Hematopoietic multipotent progenitor cell treated with erythropoietin and hydrocortisone succinate and interleukin-3 and kit ligand, for 6 days (in vitro differentiated cells): ENCODE measurements at regions not wholly inside any gene's neighbourhood (a gene's known extent, or its start where the extent isn't known, plus 50 kb on each side); places are given as distances from the start of the nearest gene placed in this dataset.
"Not testable (repeated sequence)": the region's sequence is repeated elsewhere in the genome, so short reads cannot be mapped to it uniquely, and the experiment has no call there.

Experiments
- DNase-seq: peaks from one replicate; pipeline ENCODE4 v3.0.0-alpha.2; 2015

DNA sequence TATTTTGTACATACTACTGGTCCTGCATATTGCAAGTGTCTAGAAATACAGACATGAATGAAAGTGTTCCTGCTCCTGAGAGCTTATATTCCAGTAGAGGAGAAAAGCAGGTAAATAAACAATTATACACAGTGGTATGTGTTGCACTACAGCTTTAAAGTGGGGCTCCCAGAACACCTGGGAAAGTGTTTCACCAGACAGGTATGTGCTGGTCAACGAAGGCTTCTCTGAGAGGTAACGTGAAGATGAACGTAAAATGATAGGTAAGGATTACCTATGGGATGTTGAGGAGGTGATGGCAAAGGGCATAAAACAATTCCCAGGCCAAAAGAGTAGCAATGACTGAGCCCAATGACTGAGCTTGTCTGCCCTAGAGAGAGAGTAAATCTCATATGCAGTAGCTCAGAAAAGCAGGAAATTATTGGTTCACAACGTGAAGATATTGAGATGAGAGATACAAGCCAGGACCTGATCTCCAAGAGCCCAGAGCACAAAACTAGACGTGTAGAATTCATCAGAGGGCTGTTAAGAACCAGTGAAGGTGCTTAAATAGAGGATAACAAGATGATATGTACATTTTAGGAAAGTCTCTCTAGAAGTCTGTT, 459.1 kb upstream of the BCHE start:
- no peak for DNase-seq

DNA sequence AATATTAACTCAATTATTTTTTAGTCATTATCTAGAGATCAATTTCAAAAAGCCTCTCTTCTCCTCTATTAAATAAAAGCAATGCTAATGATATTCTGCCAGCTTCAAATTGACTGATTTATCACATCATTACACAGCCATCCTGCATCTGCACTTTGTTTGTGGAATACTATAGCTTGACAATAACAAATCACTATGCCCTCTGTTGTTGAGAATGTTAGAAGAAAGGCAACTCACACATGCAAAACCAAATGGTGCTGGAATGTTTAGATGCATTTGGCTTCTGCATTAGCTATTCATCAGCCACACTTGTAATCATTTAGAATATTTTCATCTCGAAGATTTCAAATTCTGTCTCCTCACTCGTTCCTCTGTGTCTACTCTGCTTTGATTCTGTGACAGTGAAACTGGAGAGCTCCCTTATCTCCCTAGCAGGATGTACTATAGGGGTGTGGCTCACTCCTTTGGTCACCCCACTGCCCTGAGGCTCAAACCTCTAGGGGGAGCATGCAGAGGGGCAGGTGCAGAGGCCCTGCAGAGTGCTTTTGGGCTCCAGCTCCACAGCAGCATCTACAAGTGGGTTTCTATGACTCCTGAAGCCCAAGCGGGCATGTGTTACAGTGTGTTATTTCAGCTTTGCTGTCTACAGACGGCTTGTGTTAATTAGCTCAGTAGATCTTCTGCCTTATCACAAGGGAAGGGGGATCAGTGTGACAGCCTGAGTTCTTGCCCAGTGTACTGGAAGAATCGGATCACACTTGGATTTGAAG, 454.1 kb upstream of the BCHE start:
- DNase-seq = peak; percentile 40

GRCh38 chr3:166285001-166285400, 447.8 kb upstream of the BCHE start:
- peak; percentile 54 for DNase-seq

DNA sequence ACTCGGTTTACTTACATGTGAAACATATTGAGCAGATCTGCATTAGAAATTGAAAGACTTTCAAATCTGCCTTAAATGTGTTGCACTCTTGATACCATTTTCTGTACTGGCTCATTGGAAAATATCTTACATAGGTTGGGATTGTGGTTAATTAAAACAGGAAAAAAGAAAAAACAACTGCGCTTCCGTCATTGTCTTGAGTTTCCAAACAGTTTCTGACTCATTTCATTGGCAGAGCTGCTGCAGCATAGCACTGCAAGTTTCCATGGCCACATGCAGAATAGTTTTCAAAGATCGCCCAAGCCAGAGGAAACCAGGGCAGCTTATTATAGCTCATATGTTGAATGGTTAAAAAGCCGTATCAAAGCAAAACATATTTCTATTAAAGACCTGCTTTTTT, 446.6 kb upstream of the BCHE start:
- no peak for DNase-seq

DNA sequence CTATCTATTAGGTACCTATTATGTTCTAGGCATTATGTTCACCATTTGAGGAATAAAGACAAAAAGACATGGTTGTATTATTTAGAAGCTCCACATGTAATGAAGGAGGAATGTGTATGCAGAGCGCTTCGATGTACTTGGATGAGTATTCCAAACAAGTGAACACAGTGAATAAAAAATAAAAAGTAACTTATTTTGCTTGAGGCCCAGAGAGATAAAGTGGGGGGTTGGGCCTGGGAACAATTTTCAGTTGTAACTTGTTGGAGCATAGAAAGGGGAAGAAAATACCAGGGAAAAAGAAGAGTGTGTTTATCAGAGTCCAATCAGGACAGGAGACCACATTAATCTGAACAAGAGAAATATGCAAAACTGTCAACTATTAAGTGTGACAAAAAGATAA, 445.7 kb upstream of the BCHE start:
- DNase-seq = no peak

DNA sequence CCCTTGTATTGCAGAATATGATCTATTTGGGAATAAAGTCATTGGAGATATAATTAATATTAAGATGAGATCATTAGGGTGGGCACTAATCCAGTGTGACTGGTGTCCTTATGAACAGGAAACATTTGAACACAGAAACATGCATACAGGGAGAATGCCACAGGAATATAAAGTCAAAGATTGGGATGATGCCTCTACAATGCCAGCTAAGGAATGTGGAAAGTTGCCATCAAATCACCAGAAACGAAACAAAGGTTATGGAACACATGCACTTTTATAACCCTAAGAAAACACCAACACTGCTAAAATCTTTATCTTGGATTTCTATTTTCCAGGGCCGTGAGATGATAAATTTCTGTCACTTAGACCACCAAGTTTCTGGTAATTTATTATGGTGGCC, 442.4 kb upstream of the BCHE start:
- no peak for DNase-seq

DNA sequence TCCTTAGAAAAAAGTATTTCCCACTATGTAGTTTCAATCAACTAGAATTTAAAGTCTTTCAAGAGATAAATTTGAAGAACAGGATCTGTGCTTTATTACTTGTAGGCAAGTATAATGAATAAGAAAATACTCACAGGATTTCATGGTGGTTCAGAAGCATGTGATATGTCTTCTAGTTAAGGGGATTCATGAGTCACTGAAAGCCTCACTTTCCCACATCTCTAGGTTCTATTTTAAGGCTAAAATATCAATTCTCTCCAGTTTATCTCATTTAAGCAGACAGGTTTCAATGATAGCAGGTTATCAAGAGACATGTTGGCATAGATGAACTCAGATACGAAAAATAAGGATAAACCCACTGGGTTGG, 437.8 kb upstream of the BCHE start:
- DNase-seq = no peak

GRCh38 chr3:166274351-166275023, 437.3 kb upstream of the BCHE start:
- no peak for DNase-seq

DNA sequence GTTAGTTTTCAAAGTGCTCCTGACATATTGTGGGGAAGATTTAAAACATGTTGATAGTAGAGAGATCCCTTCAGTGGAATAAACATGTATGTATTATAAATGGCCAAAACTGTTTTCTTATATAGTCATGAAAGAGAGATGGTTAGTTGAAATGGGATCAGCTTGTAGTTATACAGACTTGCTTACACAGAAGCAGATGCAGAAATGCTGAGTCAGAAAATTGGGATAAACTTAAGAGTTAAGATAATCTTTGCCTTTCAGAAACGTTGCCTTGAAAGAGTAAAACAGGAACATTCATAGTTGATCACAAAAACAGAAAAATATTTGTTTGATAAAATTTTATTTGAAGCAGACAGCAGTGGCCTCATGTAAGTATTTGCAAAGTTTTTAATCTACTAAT, 433.2 kb upstream of the BCHE start:
- no peak for DNase-seq

GRCh38 chr3:166265153-166265552, 427.9 kb upstream of the BCHE start:
- no peak for DNase-seq

- DNase-seq = no peak
These were observed 426.2 kb upstream of the BCHE start for GRCh38 chr3:166263460-166263859.

- not testable (repeated sequence) for DNase-seq
These were observed 421.1 kb upstream of the BCHE start for GRCh38 chr3:166258293-166258850.

GRCh38 chr3:166257715-166258114, 420.5 kb upstream of the BCHE start:
- DNase-seq = no peak

DNA sequence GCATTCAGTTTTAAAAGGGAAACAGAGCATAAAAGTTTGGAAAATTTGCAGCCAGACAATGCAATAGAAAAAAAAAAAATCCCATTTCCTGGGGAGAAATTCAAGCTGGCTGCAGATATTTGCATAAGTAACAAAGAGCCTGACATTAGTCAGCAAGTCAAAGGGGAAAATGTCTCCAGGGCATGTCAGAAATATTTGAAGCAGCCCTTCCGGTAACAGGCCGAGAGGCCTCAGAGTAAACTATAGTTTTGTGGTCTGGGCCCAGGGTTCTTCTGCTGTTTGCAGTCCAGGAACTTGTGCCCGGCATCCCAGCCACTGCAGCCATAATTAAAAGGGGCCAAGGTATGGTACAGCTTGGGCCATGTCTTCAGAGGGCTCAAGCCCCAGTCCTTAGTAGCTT, 411.6 kb upstream of the BCHE start:
- no peak for DNase-seq

GRCh38 chr3:166243511-166243910, 406.3 kb upstream of the BCHE start:
- DNase-seq = no peak

- peak; percentile 66 for DNase-seq
These were observed 385.9 kb upstream of the BCHE start for GRCh38 chr3:166223120-166223519.

- DNase-seq = no peak
These were observed 374.2 kb upstream of the BCHE start for GRCh38 chr3:166211451-166211850.

DNA sequence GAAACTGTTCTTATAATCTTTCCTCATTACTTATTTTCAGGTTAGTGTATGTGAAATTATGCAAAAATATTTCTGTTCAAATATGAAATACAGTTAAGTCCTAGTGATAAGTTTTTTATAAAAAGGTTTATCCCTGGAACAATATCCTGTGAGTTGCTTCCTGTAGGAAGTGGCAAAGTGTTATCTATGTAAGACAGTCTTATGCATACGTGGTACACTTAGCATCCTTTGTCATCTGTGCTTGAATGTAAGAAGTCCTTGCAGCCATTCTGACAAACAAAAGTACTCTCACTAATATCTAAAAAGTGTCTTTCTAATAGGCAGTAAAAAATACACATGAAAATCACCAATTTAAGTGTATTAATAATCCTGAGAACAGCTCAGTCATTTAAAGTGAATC, 372.5 kb upstream of the BCHE start:
- peak; percentile 9 for DNase-seq

- DNase-seq = no peak
These were observed 367.9 kb upstream of the BCHE start for GRCh38 chr3:166205158-166205557.

- no peak for DNase-seq
These were observed 364.3 kb upstream of the BCHE start for GRCh38 chr3:166201476-166201875.

DNA sequence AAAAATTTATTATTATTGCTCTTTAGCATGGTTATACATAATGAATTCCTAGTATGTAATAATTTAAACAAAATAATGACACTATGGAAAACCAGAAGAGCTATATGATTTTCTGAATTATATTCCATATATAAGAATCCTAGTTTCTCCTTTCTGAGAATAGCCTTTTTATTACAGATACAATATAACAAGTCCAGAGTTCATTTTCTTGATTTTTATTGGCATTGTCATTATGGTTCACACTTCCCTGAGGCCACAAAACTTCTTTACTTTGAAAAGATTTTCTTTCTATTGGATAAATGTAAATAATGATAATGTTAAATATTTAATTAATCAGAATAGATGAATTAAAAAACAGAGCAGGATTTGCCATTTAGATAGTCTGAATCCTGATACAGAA, 362.3 kb upstream of the BCHE start:
- DNase-seq = no peak

DNA sequence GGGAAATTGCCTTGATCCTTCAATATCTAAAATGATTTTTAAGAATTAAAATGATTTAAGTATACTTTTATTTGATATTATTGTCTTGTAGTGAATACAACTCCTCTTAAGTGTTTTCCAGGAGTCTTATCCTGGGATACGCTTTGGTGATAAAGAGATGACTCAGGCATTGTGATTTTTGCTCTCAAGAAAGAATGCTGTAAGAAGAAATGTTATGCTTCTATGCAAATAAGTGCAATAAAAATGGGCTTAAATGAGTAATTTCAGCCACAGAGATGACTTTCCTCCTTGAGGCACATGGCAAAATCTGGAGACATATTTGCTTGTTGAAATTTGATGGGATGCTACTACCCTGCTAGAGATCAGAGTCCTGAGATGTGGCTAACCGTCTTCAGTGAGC, 358.6 kb upstream of the BCHE start:
- DNase-seq = no peak

DNA sequence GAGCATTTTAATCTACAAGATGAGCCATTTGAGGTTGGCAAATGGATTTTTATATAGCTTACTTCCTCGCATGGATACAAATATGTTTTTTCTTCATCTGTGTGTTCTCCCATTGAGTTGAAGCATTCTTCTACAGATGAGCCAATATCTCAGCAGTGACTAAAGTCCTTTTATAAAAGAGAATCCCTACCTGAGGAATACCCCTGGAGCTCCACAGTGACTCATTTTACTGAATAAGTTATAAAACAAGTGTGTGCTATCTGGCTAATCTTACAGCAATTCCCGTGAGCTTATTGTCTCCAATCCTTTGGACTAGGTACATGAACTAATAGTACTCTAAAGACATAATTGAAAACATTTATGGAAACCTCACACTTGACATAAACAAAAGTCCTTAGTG, 354.2 kb upstream of the BCHE start:
- no peak for DNase-seq

DNA sequence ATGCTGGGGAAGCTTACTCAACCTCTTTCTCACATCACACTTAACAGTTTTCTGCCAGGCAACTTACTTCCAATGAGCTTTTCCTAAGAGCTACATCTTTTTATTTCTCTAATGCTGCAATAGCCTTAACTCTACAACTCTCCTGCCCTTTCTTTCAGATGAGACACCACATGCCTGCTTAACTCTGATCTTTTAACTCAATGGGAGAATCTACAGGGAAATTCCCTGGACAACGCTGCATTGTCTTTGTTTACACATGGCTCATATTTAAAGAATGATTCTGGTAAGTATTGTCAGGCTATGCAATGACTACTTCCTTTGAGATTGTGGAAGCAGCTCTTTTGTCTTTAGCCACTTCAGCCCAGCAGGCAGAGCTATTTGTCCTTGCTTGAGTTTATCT, 353.1 kb upstream of the BCHE start:
- DNase-seq = no peak
